Upper lobe of right lung (tissue), 1 donor: ENCODE measurements at regions not wholly inside any gene's neighbourhood (a gene's known extent, or its start where the extent isn't known, plus 50 kb on each side); places are given as distances from the start of the nearest gene placed in this dataset.
A peak's percentile ranks its signal among the peaks of the same experiment; 100 is the strongest.

ENCODE experiments used
- ATAC-seq: fragments of 200-7000 bp; cut with Tn5 transposase; one replicate; pipeline ENCODE4 v1.9.1; 2020; ENCODE audit warnings: mild to moderate bottlenecking, moderate library complexity
- DNase-seq: peaks from one replicate; pipeline ENCODE4 v3.0.0-alpha.2; 2020
- H3K27ac ChIP-seq: fragments of 200-600 bp; one replicate; pipeline ENCODE4 v1.8.0; 2022
- H3K27me3 ChIP-seq: fragments of 200-600 bp; one replicate; pipeline ENCODE4 v1.8.0; 2022; ENCODE audit warnings: mild to moderate bottlenecking
- H3K36me3 ChIP-seq: fragments of 200-600 bp; one replicate; pipeline ENCODE4 v1.8.0; 2022
- H3K4me1 ChIP-seq: fragments of 200-600 bp; one replicate; pipeline ENCODE4 v1.8.0; 2022
- H3K4me3 ChIP-seq: fragments of 200-600 bp; one replicate; pipeline ENCODE4 v1.8.0; 2022; ENCODE audit warnings: mild to moderate bottlenecking
- H3K9me3 ChIP-seq: fragments of 200-600 bp; one replicate; pipeline ENCODE4 v1.8.0; 2022
- intact Hi-C: fragments of 100-400 bp; cut with DNase I; formaldehyde crosslinking; loops from one replicate; pipeline ENCODE4 v1.11.0; 2022
- TF ChIP-seq, protein P1 (sequence below): fragments of 200-600 bp; IDR thresholded peaks from one replicate; pipeline ENCODE4 v1.8.0; 2022; ENCODE audit warnings: antibody characterized with exemption
- donor health status: DM: no; HTN: yes; CAD: no; lungs with severe emphysema.

DNA sequence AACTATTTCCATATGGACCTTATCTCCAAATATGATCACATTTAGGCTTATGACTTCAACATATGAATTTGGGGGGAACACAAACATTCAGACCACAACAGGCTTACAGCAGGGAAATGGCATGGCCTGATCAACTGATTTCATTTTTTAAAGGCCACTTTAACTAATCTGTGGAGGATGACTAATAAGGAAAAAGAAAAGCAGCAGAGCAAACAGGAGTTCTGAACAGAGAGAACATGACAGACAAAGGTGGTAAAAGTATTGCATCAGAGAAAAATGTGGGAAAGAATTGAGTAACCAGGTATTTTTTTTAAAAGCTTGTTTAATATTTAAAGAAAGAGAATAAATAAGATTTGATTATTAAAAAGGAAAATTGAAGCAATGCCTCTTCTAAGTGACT, 366.1 kb upstream of the TMPO start:
- Histone ChIP-seq H3K9me3 (no peaks in the 10 kb centered on the region), H3K27me3 (no peaks in the 10 kb centered on the region), H3K27ac (no peak overlapping the region), H3K36me3 (no peaks in the 10 kb centered on the region), H3K4me3 (no peak overlapping the region), H3K4me1 (no peaks in the 10 kb centered on the region)
- TF ChIP-seq, protein P1, sequence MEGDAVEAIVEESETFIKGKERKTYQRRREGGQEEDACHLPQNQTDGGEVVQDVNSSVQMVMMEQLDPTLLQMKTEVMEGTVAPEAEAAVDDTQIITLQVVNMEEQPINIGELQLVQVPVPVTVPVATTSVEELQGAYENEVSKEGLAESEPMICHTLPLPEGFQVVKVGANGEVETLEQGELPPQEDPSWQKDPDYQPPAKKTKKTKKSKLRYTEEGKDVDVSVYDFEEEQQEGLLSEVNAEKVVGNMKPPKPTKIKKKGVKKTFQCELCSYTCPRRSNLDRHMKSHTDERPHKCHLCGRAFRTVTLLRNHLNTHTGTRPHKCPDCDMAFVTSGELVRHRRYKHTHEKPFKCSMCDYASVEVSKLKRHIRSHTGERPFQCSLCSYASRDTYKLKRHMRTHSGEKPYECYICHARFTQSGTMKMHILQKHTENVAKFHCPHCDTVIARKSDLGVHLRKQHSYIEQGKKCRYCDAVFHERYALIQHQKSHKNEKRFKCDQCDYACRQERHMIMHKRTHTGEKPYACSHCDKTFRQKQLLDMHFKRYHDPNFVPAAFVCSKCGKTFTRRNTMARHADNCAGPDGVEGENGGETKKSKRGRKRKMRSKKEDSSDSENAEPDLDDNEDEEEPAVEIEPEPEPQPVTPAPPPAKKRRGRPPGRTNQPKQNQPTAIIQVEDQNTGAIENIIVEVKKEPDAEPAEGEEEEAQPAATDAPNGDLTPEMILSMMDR, result no peak
- ATAC-seq, result no peak
- intact Hi-C loops, result no loop called here
- no peak for DNase-seq

DNA sequence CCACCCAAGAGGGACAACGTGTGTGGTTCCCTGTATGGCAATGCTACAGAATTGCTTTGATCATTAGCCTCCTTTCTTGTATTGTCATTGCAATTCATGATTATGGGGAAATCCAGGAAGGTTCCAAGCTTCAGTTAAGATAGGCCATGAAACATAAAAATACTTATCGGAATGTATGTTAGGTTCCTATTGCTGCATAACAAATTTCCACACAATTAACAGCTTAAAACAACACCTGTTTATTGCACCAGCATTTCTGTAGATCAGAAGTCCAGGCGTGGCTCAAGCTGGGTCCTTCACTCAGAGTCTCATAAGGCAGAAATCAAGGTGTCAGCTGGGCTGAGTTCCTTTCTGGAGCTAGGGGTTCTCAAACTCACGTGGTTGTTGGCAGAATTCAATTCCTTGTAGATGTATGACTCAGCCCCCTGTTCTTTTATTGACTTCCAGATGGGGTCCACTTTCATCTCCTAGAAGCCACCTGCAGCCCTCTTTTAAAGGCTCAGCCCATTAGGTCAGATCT, 365.6 kb upstream of the TMPO start:
- no peak for DNase-seq
- no peak for ATAC-seq
- intact Hi-C loops, result no loop called here
- no peak overlapping the region for H3K4me3 ChIP-seq
- TF ChIP-seq, protein P1, result no peak
- no peak overlapping the region for H3K27ac ChIP-seq
- no peaks in the 10 kb centered on the region for H3K36me3 ChIP-seq
- no peaks in the 10 kb centered on the region for H3K9me3 ChIP-seq
- H3K27me3 ChIP-seq, result no peaks in the 10 kb centered on the region
- H3K4me1 ChIP-seq, result no peaks in the 10 kb centered on the region

DNA sequence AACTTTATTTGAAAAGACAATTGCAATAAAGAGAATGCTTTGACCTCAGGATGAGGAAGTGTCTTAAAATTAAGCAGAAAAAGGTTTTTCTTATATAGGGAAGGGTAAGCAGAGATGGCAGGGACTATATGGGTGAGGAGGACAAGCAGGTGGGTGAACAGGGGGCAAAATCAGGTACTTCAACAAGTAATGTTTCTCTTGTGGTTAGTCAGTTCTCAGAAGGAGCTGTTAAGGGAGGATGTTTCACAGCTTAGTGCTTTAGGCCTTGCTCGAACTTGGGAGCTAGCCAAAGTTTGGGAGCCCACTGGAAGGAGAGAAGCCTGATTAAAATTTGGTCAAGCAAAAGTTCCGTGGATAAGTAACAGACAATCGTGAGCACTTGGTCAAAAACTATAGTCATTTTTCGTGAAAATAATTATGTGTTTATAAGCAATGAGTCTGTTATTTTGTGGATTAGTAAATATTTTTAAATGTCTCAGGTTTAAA, 364.2 kb upstream of the TMPO start:
- ATAC-seq, result no peak
- DNase-seq, result no peak
- H3K4me3 ChIP-seq, result no peak overlapping the region
- TF ChIP-seq, protein P1, result no peak
- no peaks in the 10 kb centered on the region for H3K4me1 ChIP-seq
- no peaks in the 10 kb centered on the region for H3K36me3 ChIP-seq
- H3K9me3 ChIP-seq, result no peaks in the 10 kb centered on the region
- H3K27ac ChIP-seq, result no peak overlapping the region
- intact Hi-C loops, result no loop called here
- no peaks in the 10 kb centered on the region for H3K27me3 ChIP-seq

DNA sequence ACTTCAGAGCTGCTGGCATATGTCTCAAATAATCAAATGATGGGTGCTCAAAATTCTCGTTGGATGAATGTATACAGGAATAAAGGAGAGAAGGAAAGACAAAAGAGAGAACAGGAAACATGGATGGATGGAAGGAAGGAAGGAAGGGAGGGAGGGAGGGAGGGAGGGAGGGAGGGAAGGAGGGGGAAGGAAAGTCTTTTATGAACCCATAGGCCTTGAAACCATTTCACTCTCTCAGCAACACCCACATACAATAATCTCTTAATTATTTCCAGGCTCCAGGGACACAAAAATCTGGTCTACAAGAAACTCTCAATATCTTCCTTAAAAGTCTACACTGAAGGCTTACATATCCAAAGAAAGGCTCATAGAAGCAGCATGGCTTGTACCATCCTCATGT, 363.4 kb upstream of the TMPO start:
- TF ChIP-seq, protein P1, result no peak
- no peaks in the 10 kb centered on the region for H3K9me3 ChIP-seq
- DNase-seq (no peak), ATAC-seq (no peak)
- H3K36me3 ChIP-seq, result no peaks in the 10 kb centered on the region
- H3K4me1 ChIP-seq, result no peaks in the 10 kb centered on the region
- intact Hi-C loops, result no loop called here
- H3K27ac ChIP-seq, result no peak overlapping the region
- no peak overlapping the region for H3K4me3 ChIP-seq
- H3K27me3 ChIP-seq, result no peaks in the 10 kb centered on the region

DNA sequence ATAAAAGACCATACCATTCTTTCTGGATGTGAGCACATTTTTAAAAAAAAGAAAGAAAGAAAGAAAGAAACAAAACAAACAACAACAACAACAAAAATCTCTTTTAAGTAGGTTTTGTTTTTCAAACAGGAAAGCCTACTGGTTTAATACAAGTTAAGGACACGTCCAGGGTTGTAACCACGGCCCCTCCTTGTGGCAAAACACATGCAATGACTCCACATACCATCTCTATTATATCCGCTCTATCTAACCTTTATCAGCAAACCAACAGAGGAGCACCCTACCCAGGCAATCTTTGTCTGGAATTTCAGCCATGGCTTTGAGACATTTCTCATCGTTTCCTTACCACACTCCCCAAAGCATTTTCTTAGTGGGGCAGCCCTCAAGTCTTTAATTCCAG, 360.5 kb upstream of the TMPO start:
- Histone ChIP-seq H3K9me3 (no peaks in the 10 kb centered on the region), H3K27ac (no peak overlapping the region), H3K4me1 (no peaks in the 10 kb centered on the region)

More for the DNA sequence above, 360.5 kb upstream of the TMPO start:
- DNase-seq (no peak), ATAC-seq (no peak)
- intact Hi-C loops, result no loop called here
- H3K36me3 ChIP-seq, result no peaks in the 10 kb centered on the region
- TF ChIP-seq, protein P1, result peak; percentile 44
- no peaks in the 10 kb centered on the region for H3K27me3 ChIP-seq
- no peak overlapping the region for H3K4me3 ChIP-seq
